ENCODE measurements at regions not wholly inside any gene's neighbourhood (a gene's known extent, or its start where the extent isn't known, plus 50 kb on each side); places are given as distances from the start of the nearest gene placed in this dataset.

GRCh38 chr2:136628490-136628889 is 136.9 kb upstream of the THSD7B start:
- H3K79me2 ChIP-seq (ENCODE audit: control insufficient read depth, insufficient read depth, low read length), result no peaks in the 10 kb centered on the region
- FAIRE-seq (no peak), DNase-seq (ENCODE audit: extremely low read depth in 1 of 4, low spot score in 3 of 4) (no peak), ATAC-seq (no peak)
- no peak overlapping the region for H2AFZ ChIP-seq (ENCODE audit: low read depth, low read length)
- H3K9ac ChIP-seq (ENCODE audit: insufficient read depth in 1 of 2, low read depth in 2 of 2, low read length in 2 of 2), result no peak overlapping the region
- in situ Hi-C loops (cut with MboI) (no loop called here), intact Hi-C loops (cut with micrococcal nuclease) (no loop called here)
- H3K27ac ChIP-seq (ENCODE audit: extremely low read depth, low read depth, low read length), result no peak overlapping the region
- WGBS (ENCODE audit: insufficient coverage, low coverage, missing lambda C conversion rate), result 0% methylated on average over 4 of the region's 4 CpGs
- no peaks in the 10 kb centered on the region for H3K27me3 ChIP-seq (ENCODE audit: control insufficient read depth in 2 of 2, insufficient read depth in 2 of 2, low read length in 2 of 2)
- H3K4me3 ChIP-seq, result no peak overlapping the region
- POLR2A ChIA-PET, result no interaction called here
- H3K9me1 ChIP-seq (ENCODE audit: control insufficient read depth, insufficient read depth, low read length), result no peaks in the 10 kb centered on the region
- CTCF ChIA-PET (ENCODE audit: low intra/inter-chr PET ratio), result no interaction called here
- no TSS peak for BruUV-seq (replicated peaks)
- TF ChIP-seq PRDM10 (IDR thresholded peaks at IDR 0.05; ENCODE audit: partially characterized antibody) (no peak), POLR3G (IDR thresholded peaks at IDR 0.05; ENCODE audit: extremely low read depth, insufficient read length, insufficient replicate concordance) (no peak), ZFX (CRISPR knock-in tag; IDR thresholded peaks at IDR 0.05) (no peak), MCM5 (IDR thresholded peaks at IDR 0.05; ENCODE audit: low read depth) (no peak), MAZ (CRISPR knock-in tag; conservative IDR thresholded peaks at IDR 0.05 in 1 of 2, IDR thresholded peaks at IDR 0.05 in 1 of 2) (no peak), SREBF2 (CRISPR knock-in tag; IDR thresholded peaks at IDR 0.05) (no peak), FOXM1 (IDR thresholded peaks at IDR 0.05; ENCODE audit: low read depth) (no peak), FOXM1 (CRISPR knock-in tag; IDR thresholded peaks at IDR 0.05; ENCODE audit: low read depth) (no peak), ZNF518B (CRISPR knock-in tag; IDR thresholded peaks at IDR 0.05) (no peak)
- TF ChIP-seq, protein P1, sequence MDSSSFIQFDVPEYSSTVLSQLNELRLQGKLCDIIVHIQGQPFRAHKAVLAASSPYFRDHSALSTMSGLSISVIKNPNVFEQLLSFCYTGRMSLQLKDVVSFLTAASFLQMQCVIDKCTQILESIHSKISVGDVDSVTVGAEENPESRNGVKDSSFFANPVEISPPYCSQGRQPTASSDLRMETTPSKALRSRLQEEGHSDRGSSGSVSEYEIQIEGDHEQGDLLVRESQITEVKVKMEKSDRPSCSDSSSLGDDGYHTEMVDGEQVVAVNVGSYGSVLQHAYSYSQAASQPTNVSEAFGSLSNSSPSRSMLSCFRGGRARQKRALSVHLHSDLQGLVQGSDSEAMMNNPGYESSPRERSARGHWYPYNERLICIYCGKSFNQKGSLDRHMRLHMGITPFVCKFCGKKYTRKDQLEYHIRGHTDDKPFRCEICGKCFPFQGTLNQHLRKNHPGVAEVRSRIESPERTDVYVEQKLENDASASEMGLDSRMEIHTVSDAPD (CRISPR knock-in tag; IDR thresholded peaks at IDR 0.05), result no peak
- no peak overlapping the region for H3K4me2 ChIP-seq (ENCODE audit: insufficient read depth, low read length)
- H3K4me1 ChIP-seq (replicated peaks in 1 of 2; ENCODE audit: control insufficient read depth in 2 of 2, insufficient read depth in 2 of 2, low read length in 2 of 2), result no peaks in the 10 kb centered on the region
- no peaks in the 10 kb centered on the region for H3K9me3 ChIP-seq (replicated peaks; ENCODE audit: control insufficient read depth, insufficient read depth, low read depth, low read length)
- H4K20me1 ChIP-seq (replicated peaks; ENCODE audit: control insufficient read depth, insufficient read depth, low read length), result no peaks in the 10 kb centered on the region
- H3K36me3 ChIP-seq (ENCODE audit: control insufficient read depth, insufficient read depth, low read length), result no peaks in the 10 kb centered on the region
